Ovary (tissue), 7 donors: ENCODE measurements at regions not wholly inside any gene's neighbourhood (a gene's known extent, or its start where the extent isn't known, plus 50 kb on each side); places are given as distances from the start of the nearest gene placed in this dataset.

Source experiments
- DNase-seq, 5 donors: peaks; one replicate each; pipeline ENCODE4 v3.0.0-alpha.2; 2019 to 2020
- H3K27ac ChIP-seq, 2 donors: fragments of 200-600 bp; one replicate each; pipeline versions ENCODE4 v1.5.1 to v1.8.0; 2019 to 2022
- H3K27me3 ChIP-seq: fragments of 200-600 bp; one replicate; pipeline ENCODE4 v1.8.0; 2022
- H3K36me3 ChIP-seq: fragments of 200-600 bp; sonication (generic); one replicate; pipeline ENCODE4 v1.5.1; 2019
- H3K4me1 ChIP-seq: one replicate; pipeline ENCODE4 v1.8.1; 2013; ENCODE audit warnings: mild to moderate bottlenecking, moderate library complexity; ENCODE audit not compliant: insufficient read depth
- H3K4me3 ChIP-seq: fragments of 200-600 bp; sonication (generic); one replicate; pipeline ENCODE4 v1.5.1; 2017
- H3K9me3 ChIP-seq, 2 donors: fragments of 200-600 bp in 1 of 2; sonication (generic) in 1 of 2; one replicate each; pipeline versions ENCODE4 v1.5.1 to v1.8.1; 2013 to 2019; ENCODE audit warnings: mild to moderate bottlenecking in 1 of 2, moderate library complexity in 1 of 2
- EP300 ChIP-seq: sonication (generic); formaldehyde crosslinking; IDR thresholded peaks from one replicate; pipeline ENCODE4 v1.6.1; 2017; ENCODE audit warnings: antibody characterized with exemption
- POLR2A ChIP-seq: fragments of 450-650 bp; IDR thresholded peaks from one replicate; pipeline ENCODE4 v1.6.1; 2017; ENCODE audit warnings: antibody characterized with exemption, mild to moderate bottlenecking, moderate library complexity
- WGBS, 3 donors: extraction: QIAGEN DNeasy Blood & Tissue Kit in 1 of 3; methylation state at CpG; one replicate each; pipeline versions ENCODE4 v1.1.5 to v1.1.7; 2013 to 2017; 5-methylcytosine and 5-hydroxymethylcytosine counted together
- intact Hi-C, 4 donors: fragments of 100-400 bp; cut with DNase I; formaldehyde crosslinking; loops; one replicate each; pipeline versions ENCODE4 v1.11.0 to v1.15.1; 2022 to 2023
- TF ChIP-seq, protein P1 (sequence below), 3 donors: fragments of 450-650 bp in 2 of 3; fragments of 200-600 bp in 1 of 3; IDR thresholded peaks; one replicate each; pipeline versions ENCODE4 v1.5.1 to v1.8.0; 2016 to 2022; ENCODE audit warnings: antibody characterized with exemption in 3 of 3, mild to moderate bottlenecking in 1 of 3
- donor health status: DM: no; HTN: no; CAD: no; lungs with moderate emphysema.
- donor health status: DM: no; HTN: no; CAD: no.
- donor health status: Bipolar disorder and iron deficiency.
- donor health status: DM: no; HTN: no; CAD: no.
- donor health status: DM: yes; HTN: yes; CAD: no.

- H3K36me3 ChIP-seq = no peaks in the 10 kb centered on the region
- H3K27me3 ChIP-seq = no peaks in the 10 kb centered on the region
- TF ChIP-seq, protein P1, sequence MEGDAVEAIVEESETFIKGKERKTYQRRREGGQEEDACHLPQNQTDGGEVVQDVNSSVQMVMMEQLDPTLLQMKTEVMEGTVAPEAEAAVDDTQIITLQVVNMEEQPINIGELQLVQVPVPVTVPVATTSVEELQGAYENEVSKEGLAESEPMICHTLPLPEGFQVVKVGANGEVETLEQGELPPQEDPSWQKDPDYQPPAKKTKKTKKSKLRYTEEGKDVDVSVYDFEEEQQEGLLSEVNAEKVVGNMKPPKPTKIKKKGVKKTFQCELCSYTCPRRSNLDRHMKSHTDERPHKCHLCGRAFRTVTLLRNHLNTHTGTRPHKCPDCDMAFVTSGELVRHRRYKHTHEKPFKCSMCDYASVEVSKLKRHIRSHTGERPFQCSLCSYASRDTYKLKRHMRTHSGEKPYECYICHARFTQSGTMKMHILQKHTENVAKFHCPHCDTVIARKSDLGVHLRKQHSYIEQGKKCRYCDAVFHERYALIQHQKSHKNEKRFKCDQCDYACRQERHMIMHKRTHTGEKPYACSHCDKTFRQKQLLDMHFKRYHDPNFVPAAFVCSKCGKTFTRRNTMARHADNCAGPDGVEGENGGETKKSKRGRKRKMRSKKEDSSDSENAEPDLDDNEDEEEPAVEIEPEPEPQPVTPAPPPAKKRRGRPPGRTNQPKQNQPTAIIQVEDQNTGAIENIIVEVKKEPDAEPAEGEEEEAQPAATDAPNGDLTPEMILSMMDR (IDR thresholded peaks at IDR 0.05) = no peak
- TF ChIP-seq EP300 (no peak), POLR2A (no peak)
- intact Hi-C loops = no loop called here
- no peaks in the 10 kb centered on the region for H3K4me1 ChIP-seq
- no peaks in the 10 kb centered on the region for H3K9me3 ChIP-seq
- H3K4me3 ChIP-seq = no peak overlapping the region
- no peak overlapping the region for H3K27ac ChIP-seq
- WGBS, 3 donors = 65 to 85% (median 67%) methylated on average over 2 of the region's 2 CpGs
- DNase-seq = no peak
These were observed 199.4 kb upstream of the PTGFR start for GRCh38 chr1:78291418-78291817.

DNA sequence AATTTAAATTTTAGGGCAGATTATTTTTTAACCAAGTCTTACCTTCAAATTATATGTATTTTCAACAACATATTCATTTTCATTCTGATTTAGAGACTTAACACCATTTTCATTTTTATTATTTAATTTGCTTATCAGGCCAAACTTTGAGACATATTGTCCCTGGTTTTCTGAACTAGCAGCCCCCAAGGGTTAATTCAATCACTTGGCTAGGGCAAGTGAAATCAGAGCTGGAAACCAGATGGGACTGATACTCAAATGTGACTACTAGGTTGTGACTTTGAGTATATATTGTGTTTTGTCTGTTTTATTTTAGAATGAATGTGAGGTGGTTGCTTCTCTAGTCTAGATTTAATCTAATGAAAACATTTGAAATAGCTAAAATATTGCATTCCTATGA, 198.9 kb upstream of the PTGFR start:
- no peak overlapping the region for H3K27ac ChIP-seq
- no peaks in the 10 kb centered on the region for H3K9me3 ChIP-seq
- TF ChIP-seq EP300 (no peak), POLR2A (no peak)
- TF ChIP-seq, protein P1 (IDR thresholded peaks at IDR 0.05) = no peak
- DNase-seq = no peak
- H3K27me3 ChIP-seq = no peaks in the 10 kb centered on the region
- no peaks in the 10 kb centered on the region for H3K36me3 ChIP-seq
- intact Hi-C loops = no loop called here
- H3K4me1 ChIP-seq = no peaks in the 10 kb centered on the region
- H3K4me3 ChIP-seq = no peak overlapping the region

GRCh38 chr1:78292361-78292760, 198.4 kb upstream of the PTGFR start:
- Histone ChIP-seq H3K4me1 (no peaks in the 10 kb centered on the region), H3K27ac (no peak overlapping the region), H3K9me3 (no peaks in the 10 kb centered on the region), H3K27me3 (no peaks in the 10 kb centered on the region), H3K4me3 (no peak overlapping the region), H3K36me3 (no peaks in the 10 kb centered on the region)
- TF ChIP-seq EP300 (no peak), POLR2A (no peak)
- TF ChIP-seq, protein P1 (IDR thresholded peaks at IDR 0.05) = no peak
- 53 to 68% (median 59%) methylated on average over 3 of the region's 3 CpGs for WGBS, 3 donors
- intact Hi-C loops = no loop called here
- DNase-seq = no peak

- Histone ChIP-seq H3K27ac (no peak overlapping the region), H3K4me1 (no peaks in the 10 kb centered on the region), H3K9me3 (no peaks in the 10 kb centered on the region), H3K36me3 (no peaks in the 10 kb centered on the region), H3K4me3 (no peak overlapping the region), H3K27me3 (no peaks in the 10 kb centered on the region)
- WGBS, 3 donors = 88 to 95% (median 95%) methylated on average over 4 of the region's 4 CpGs
- TF ChIP-seq POLR2A (no peak), EP300 (no peak)
- TF ChIP-seq, protein P1 (IDR thresholded peaks at IDR 0.05) = no peak
- intact Hi-C loops = no loop called here
- DNase-seq = no peak
These were observed 192.9 kb upstream of the PTGFR start for GRCh38 chr1:78297836-78298235.

- Histone ChIP-seq H3K36me3 (no peaks in the 10 kb centered on the region), H3K4me1 (no peaks in the 10 kb centered on the region), H3K27ac (no peak overlapping the region), H3K9me3 (no peaks in the 10 kb centered on the region), H3K4me3 (no peak overlapping the region), H3K27me3 (no peaks in the 10 kb centered on the region)
- intact Hi-C loops = no loop called here
- 69 to 72% (median 70%) methylated on average over 3 of the region's 3 CpGs for WGBS, 3 donors
- no peak for DNase-seq
- TF ChIP-seq, protein P1 (IDR thresholded peaks at IDR 0.05) = no peak
- no peak for TF ChIP-seq POLR2A
- no peak for TF ChIP-seq EP300
These were observed 192.4 kb upstream of the PTGFR start for GRCh38 chr1:78298349-78298748.
